ENCODE measurements at regions not wholly inside any gene's neighbourhood (a gene's known extent, or its start where the extent isn't known, plus 50 kb on each side); places are given as distances from the start of the nearest gene placed in this dataset.

DNA sequence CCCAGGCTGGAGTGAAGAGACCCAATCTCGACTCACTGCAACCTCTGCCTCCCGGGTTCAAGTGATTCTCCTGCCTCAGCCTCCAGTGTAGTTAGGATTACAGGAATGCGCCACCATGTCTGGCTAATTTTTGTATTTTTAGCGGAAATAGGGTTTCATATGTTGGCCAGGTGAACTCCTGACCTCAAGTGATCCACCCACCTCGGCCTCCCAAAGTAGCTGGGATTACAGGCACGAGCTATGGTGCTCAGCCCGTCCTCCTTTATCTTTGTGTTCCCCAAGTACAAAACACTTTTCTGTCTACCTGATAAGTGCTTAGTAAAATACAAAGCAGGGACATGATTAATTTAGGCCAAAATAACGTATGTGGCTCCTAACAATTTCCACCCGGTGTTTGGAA, 91.2 kb upstream of the STK17B start:
- TF ChIP-seq, protein P1, sequence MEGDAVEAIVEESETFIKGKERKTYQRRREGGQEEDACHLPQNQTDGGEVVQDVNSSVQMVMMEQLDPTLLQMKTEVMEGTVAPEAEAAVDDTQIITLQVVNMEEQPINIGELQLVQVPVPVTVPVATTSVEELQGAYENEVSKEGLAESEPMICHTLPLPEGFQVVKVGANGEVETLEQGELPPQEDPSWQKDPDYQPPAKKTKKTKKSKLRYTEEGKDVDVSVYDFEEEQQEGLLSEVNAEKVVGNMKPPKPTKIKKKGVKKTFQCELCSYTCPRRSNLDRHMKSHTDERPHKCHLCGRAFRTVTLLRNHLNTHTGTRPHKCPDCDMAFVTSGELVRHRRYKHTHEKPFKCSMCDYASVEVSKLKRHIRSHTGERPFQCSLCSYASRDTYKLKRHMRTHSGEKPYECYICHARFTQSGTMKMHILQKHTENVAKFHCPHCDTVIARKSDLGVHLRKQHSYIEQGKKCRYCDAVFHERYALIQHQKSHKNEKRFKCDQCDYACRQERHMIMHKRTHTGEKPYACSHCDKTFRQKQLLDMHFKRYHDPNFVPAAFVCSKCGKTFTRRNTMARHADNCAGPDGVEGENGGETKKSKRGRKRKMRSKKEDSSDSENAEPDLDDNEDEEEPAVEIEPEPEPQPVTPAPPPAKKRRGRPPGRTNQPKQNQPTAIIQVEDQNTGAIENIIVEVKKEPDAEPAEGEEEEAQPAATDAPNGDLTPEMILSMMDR (IDR thresholded peaks at IDR 0.05): no peak
- no peak for TF ChIP-seq EZH2 (IDR thresholded peaks at IDR 0.05; ENCODE audit: borderline replicate concordance, insufficient read depth, low read depth, low read length, poor library complexity, severe bottlenecking)
